Right ventricle myocardium inferior (tissue), 1 donor: ENCODE measurements at regions not wholly inside any gene's neighbourhood (a gene's known extent, or its start where the extent isn't known, plus 50 kb on each side); places are given as distances from the start of the nearest gene placed in this dataset.
"Not testable (repeated sequence)": the region's sequence is repeated elsewhere in the genome, so short reads cannot be mapped to it uniquely, and the experiment has no call there.

Experiments used
- ATAC-seq: fragments of 200-7000 bp; cut with Tn5 transposase; one replicate; pipeline ENCODE4 v1.9.1; 2020; ENCODE audit warnings: mild to moderate bottlenecking, moderate library complexity
- DNase-seq: peaks from one replicate; pipeline ENCODE4 v3.0.0; 2021; ENCODE audit errors: missing footprints
- intact Hi-C: fragments of 100-400 bp; cut with DNase I; formaldehyde crosslinking; loops from one replicate; pipeline ENCODE4 v1.11.0; 2022
- donor health status: DM: no; HTN: yes; CAD: no; lungs with severe emphysema.

GRCh38 chr2:184302506-184302905 is 295.8 kb upstream of the ZNF804A start:
- intact Hi-C loops = no loop called here
- DNase-seq = no peak
- ATAC-seq = no peak

- intact Hi-C loops = no loop called here
- ATAC-seq (no peak), DNase-seq (no peak)
Observed at GRCh38 chr2:184304006-184304405, 294.3 kb upstream of the ZNF804A start.

GRCh38 chr2:184305105-184305504 is 293.2 kb upstream of the ZNF804A start:
- no peak for DNase-seq
- ATAC-seq = no peak

GRCh38 chr2:184308706-184309105 is 289.6 kb upstream of the ZNF804A start:
- intact Hi-C loops = no loop called here
- ATAC-seq (no peak), DNase-seq (no peak)

More at GRCh38 chr2:184305105-184305504, 293.2 kb upstream of the ZNF804A start:
- intact Hi-C loops = no loop called here

- no peak for DNase-seq
- no peak for ATAC-seq
- intact Hi-C loops = no loop called here
Observed at GRCh38 chr2:184312970-184313369, 285.4 kb upstream of the ZNF804A start.

- no peak for ATAC-seq
- no peak for DNase-seq
- intact Hi-C loops = no loop called here
Observed at GRCh38 chr2:184314829-184315228, 283.5 kb upstream of the ZNF804A start.

- ATAC-seq = no peak
- intact Hi-C loops = no loop called here
- no peak for DNase-seq
Observed at GRCh38 chr2:184316921-184317320, 281.4 kb upstream of the ZNF804A start.

- intact Hi-C loops = no loop called here
- ATAC-seq (no peak), DNase-seq (no peak)
Observed at GRCh38 chr2:184322615-184323014, 275.7 kb upstream of the ZNF804A start.

- DNase-seq = no peak
- intact Hi-C loops = no loop called here
- no peak for ATAC-seq
Observed at GRCh38 chr2:184326066-184326465, 272.3 kb upstream of the ZNF804A start.

- DNase-seq = peak; percentile 42
- intact Hi-C loops, ATAC-seq: not testable (repeated sequence)
Observed at GRCh38 chr2:184327805-184328204, 270.5 kb upstream of the ZNF804A start.

- DNase-seq = not testable (repeated sequence)
Observed at GRCh38 chr2:184330561-184330960, 267.8 kb upstream of the ZNF804A start.

GRCh38 chr2:184336688-184337087 is 261.6 kb upstream of the ZNF804A start:
- no peak for ATAC-seq
- intact Hi-C loops = no loop called here
- no peak for DNase-seq

More at GRCh38 chr2:184330561-184330960, 267.8 kb upstream of the ZNF804A start:
- intact Hi-C loops, ATAC-seq: not testable (repeated sequence)

GRCh38 chr2:184338771-184339170 is 259.6 kb upstream of the ZNF804A start:
- intact Hi-C loops = no loop called here
- ATAC-seq = no peak
- no peak for DNase-seq

GRCh38 chr2:184339966-184340365 is 258.4 kb upstream of the ZNF804A start:
- no peak for ATAC-seq

GRCh38 chr2:184346338-184346862 is 251.9 kb upstream of the ZNF804A start:
- no peak for ATAC-seq
- intact Hi-C loops = no loop called here
- DNase-seq = no peak

More at GRCh38 chr2:184339966-184340365, 258.4 kb upstream of the ZNF804A start:
- DNase-seq = no peak
- intact Hi-C loops = no loop called here

- ATAC-seq = no peak
- no peak for DNase-seq
- intact Hi-C loops = no loop called here
Observed at GRCh38 chr2:184351126-184351525, 247.2 kb upstream of the ZNF804A start.

- intact Hi-C loops = no loop called here
- ATAC-seq (no peak), DNase-seq (no peak)
Observed at GRCh38 chr2:184357033-184357432, 241.3 kb upstream of the ZNF804A start.

- DNase-seq (no peak), ATAC-seq (no peak)
- intact Hi-C loops = no loop called here
Observed at GRCh38 chr2:184359379-184359778, 238.9 kb upstream of the ZNF804A start.

GRCh38 chr2:184363213-184363612 is 235.1 kb upstream of the ZNF804A start:
- intact Hi-C loops = no loop called here
- DNase-seq (no peak), ATAC-seq (no peak)

GRCh38 chr2:184367211-184367610 is 231.1 kb upstream of the ZNF804A start:
- intact Hi-C loops = no loop called here
- ATAC-seq (no peak), DNase-seq (no peak)

GRCh38 chr2:184369307-184369706 is 229.0 kb upstream of the ZNF804A start:
- intact Hi-C loops = no loop called here
- ATAC-seq (no peak), DNase-seq (no peak)
